AG09319 (cell line): ENCODE measurements at regions not wholly inside any gene's neighbourhood (a gene's known extent, or its start where the extent isn't known, plus 50 kb on each side); places are given as distances from the start of the nearest gene placed in this dataset.

Experiments used
- DNase-seq: peaks from one replicate; pipeline ENCODE4 v3.0.0-alpha.2; 2010; ENCODE audit warnings: low read depth; ENCODE audit errors: extremely low read depth
- TF ChIP-seq, protein P1 (sequence below): IDR thresholded peaks from 2 replicates; pipeline ENCODE4 v1.5.1; 2011; ENCODE audit warnings: low read depth, mild to moderate bottlenecking, inconsistent platforms, low read length, moderate library complexity

DNA sequence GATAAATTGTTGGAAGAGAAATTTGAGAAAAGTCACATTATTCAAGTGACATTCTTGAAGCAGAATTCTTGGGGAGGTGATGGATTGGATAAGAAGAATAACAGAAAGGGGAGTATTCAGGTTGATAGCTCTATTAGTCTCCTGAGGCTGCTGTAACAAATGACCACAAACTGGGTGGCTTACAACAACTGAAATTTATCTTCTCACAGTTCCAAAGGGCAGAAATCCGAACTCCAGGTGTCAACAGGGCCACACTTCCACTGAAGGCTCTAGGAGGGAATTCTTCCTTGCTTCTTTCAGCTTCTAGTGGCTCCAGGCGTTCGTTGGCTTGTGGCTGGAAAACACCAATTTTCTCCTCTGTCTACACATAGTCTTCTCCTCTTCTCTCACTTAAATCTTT lies 99.8 kb downstream of the TES start:
- TF ChIP-seq, protein P1, sequence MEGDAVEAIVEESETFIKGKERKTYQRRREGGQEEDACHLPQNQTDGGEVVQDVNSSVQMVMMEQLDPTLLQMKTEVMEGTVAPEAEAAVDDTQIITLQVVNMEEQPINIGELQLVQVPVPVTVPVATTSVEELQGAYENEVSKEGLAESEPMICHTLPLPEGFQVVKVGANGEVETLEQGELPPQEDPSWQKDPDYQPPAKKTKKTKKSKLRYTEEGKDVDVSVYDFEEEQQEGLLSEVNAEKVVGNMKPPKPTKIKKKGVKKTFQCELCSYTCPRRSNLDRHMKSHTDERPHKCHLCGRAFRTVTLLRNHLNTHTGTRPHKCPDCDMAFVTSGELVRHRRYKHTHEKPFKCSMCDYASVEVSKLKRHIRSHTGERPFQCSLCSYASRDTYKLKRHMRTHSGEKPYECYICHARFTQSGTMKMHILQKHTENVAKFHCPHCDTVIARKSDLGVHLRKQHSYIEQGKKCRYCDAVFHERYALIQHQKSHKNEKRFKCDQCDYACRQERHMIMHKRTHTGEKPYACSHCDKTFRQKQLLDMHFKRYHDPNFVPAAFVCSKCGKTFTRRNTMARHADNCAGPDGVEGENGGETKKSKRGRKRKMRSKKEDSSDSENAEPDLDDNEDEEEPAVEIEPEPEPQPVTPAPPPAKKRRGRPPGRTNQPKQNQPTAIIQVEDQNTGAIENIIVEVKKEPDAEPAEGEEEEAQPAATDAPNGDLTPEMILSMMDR: no peak
- DNase-seq: no peak

DNA sequence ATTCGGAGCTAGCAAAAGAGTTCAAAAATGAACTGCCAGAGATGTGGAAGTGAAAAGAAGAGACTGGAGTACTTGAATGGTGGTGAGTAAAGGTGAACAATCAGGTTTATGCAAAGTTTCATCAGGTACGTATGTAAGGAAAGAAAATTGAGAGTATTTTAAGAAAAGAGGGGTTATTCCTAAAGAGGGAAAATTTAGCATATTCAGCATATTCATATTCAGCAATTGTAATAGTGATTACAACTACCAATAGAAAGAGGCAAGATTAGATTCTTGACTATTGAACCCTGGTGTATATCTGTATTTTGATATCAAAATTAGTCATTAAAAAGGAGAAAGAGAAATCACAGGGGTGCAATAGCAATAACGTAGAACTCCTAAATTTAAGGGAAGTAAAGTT lies 100.9 kb downstream of the TES start:
- TF ChIP-seq, protein P1: no peak
- DNase-seq: no peak

DNA sequence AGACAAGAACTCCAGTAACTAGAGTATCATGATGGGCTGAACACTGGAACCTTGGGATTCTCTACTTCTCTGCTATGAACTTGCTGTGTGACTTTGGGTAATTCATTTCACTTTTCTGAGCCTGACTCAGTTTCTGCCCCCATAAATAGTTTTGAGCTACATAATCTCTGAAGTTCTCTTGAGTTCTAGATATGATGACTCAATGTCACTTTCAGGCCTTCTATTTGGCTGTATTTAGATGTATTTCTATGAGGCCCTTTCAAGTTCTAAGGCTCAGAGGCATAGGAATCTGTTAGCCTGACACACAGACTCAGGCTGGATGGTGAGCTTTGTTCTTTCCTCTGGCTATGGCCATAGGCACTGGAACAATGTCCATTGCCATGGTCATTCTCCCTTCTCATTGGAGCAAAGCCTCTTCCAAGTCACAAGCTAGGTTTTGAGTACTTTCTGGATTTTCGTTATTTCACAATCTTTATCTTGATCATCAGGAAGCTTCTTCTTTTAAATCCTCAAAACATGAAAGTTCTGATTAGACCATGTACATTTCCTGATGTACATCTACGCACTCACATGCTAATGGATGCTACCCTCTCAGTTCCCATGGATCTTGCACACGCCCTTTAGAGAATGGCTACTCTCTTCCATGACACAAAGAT lies 101.6 kb downstream of the TES start:
- TF ChIP-seq, protein P1: no peak
- no peak for DNase-seq

DNA sequence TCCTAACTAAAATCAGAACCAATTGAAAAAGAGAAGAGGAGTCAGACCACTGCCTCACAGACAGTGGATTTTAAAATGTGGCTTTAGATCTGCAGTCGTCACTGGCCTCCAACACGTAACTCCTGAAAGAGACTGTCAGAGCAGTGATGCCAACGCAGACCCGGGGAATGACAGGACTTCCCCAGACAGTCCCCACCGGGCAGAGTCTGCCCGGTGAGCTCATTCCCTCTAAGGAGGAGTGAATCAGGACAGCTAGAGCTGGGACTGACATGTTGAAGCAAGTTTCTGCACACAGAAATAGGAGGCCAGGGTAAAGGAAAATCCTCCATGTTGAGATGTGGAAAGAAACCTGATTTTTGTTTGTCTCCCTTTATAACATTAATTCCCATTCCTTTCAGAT lies 105.0 kb downstream of the TES start:
- TF ChIP-seq, protein P1: no peak
- DNase-seq: no peak

DNA sequence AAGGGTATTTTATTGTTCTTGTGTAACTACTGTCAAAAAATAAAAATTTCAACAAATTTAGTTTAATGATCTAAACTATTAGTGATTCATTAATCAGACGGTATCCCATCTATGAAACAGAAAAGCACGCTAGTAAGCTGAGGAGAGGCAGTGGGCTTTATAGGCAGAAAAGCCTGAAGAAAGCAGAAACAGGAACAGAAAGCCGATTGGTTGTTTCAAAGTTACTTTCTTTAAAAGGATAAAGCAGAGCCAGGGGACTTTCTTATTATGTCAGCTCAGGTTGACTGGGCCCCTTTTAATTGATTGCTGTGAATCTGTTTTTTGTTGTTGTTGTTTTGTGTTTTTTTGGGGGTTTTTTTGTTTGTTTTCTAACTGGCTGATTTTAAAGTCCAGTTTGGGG lies 105.5 kb downstream of the TES start:
- no peak for DNase-seq
- TF ChIP-seq, protein P1: no peak

DNA sequence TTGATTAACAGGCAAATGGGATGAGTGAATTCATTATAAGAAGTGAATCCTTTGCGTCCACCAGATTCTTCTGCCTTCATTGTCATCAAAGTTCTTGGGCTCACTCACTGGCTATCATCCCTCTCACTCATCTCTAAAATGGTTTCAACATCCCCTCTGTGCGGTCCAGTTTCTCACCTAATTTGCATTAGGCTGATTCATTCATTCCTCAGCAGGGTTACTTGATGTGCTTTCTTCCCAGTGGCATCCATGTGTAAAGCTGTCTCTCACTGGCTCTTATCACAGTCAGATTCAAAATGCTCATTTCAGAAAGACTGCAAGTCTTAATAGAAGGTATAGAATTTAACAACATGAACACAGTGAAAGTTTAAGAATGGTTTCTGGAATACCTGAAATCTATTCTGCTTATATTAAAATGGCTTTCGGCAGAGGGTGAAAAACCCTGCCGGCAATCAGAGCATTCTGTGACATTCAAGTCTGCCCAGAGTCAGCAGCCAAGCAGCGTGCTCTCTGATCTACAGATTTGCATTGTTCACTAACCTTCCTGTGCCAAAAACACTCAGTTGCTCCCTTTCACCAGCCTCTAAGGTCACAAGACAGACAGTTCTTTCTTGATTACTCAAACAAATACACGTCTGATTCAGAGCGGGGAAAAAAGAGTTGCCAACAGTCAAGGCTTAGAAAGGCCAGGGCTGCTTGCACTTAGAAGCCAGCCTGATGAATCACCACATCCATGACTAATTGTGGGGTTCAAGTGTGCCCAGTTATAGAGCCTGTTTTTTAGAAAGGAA lies 106.7 kb downstream of the TES start:
- TF ChIP-seq, protein P1: no peak
- DNase-seq: peak; percentile 93

DNA sequence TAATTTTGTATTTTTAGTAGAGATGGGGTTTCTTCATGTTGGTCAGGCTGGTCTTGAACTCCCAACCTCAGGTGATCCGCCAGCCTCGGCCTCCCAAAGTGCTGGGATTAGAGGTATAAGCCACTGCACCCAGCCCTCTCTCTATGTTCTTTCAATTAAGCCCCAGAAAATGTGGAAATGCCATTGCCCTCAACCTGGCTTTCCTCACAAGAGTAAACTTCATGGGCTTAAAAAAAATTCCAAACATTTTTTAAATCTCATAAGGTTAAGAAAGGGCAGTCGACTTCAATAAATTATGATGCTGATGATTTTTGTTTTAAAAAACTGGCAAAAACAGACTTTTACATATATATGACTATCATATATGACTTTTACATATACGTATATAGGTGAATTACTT lies 107.6 kb downstream of the TES start:
- no peak for DNase-seq
- TF ChIP-seq, protein P1: no peak
